Loucy (cell line): ENCODE measurements at regions not wholly inside any gene's neighbourhood (a gene's known extent, or its start where the extent isn't known, plus 50 kb on each side); places are given as distances from the start of the nearest gene placed in this dataset.

ENCODE experiments used
- H2AFZ ChIP-seq: fragments of 200-600 bp; sonication (generic); 2 replicates; pipeline ENCODE4 v1.6.0; 2016; ENCODE audit warnings: antibody characterized with exemption, mild to moderate bottlenecking, low read length, moderate library complexity
- H3F3A ChIP-seq: fragments of 200-600 bp; 2 replicates; pipeline ENCODE4 v1.6.0; 2016; ENCODE audit warnings: antibody characterized with exemption, low read depth, mild to moderate bottlenecking
- H3K27me3 ChIP-seq: fragments of 200-600 bp; sonication (generic); 2 replicates; pipeline ENCODE4 v1.6.1; 2014; ENCODE audit warnings: low read length, mild to moderate bottlenecking; ENCODE audit not compliant: insufficient read depth, poor library complexity, severe bottlenecking
- H3K36me3 ChIP-seq: fragments of 200-600 bp; sonication (generic); 2 replicates; pipeline ENCODE4 v1.6.1; 2016; ENCODE audit warnings: low read length; ENCODE audit not compliant: insufficient read depth
- H3K4me1 ChIP-seq: fragments of 200-600 bp; sonication (generic); 2 replicates; pipeline ENCODE4 v1.5.1; 2014; ENCODE audit warnings: low read length, mild to moderate bottlenecking; ENCODE audit not compliant: insufficient read depth, poor library complexity, severe bottlenecking
- H3K4me2 ChIP-seq: fragments of 200-600 bp; sonication (generic); 2 replicates; pipeline ENCODE4 v1.6.0; 2014; ENCODE audit warnings: antibody characterized with exemption, low read length, low read depth, mild to moderate bottlenecking; ENCODE audit not compliant: poor library complexity, severe bottlenecking
- H3K4me3 ChIP-seq: fragments of 200-600 bp; sonication (generic); 2 replicates; pipeline ENCODE4 v1.5.1; 2014; ENCODE audit warnings: low read length, mild to moderate bottlenecking, mixed read lengths; ENCODE audit not compliant: poor library complexity, severe bottlenecking
- H3K79me2 ChIP-seq: fragments of 200-600 bp; sonication (generic); 2 replicates; pipeline ENCODE4 v1.6.1; 2014; ENCODE audit warnings: low read length; ENCODE audit not compliant: insufficient read depth
- H3K9ac ChIP-seq: fragments of 200-600 bp; sonication (generic); 2 replicates; pipeline ENCODE4 v1.6.0; 2014; ENCODE audit warnings: mild to moderate bottlenecking, low read depth, low read length, moderate library complexity; ENCODE audit not compliant: poor library complexity, severe bottlenecking
- H3K9me2 ChIP-seq: fragments of 200-600 bp; sonication (generic); replicated peaks from 2 replicates; pipeline ENCODE4 v1.6.1; 2016; ENCODE audit warnings: low read depth, low read length, mixed read lengths
- H3K9me3 ChIP-seq: fragments of 200-600 bp; sonication (generic); 2 replicates; pipeline ENCODE4 v1.6.1; 2014; ENCODE audit warnings: mild to moderate bottlenecking, antibody characterized with exemption, low read length, low read depth; ENCODE audit not compliant: insufficient read depth
- H4K20me1 ChIP-seq: fragments of 200-600 bp; sonication (generic); 2 replicates; pipeline ENCODE4 v1.6.0; 2014; ENCODE audit warnings: antibody characterized with exemption, low read length, mild to moderate bottlenecking; ENCODE audit not compliant: insufficient read depth, poor library complexity, severe bottlenecking
- CTCF ChIP-seq: fragments of 200-600 bp; sonication (generic); conservative IDR thresholded peaks from 2 replicates; pipeline ENCODE4 v1.5.1; 2014; ENCODE audit warnings: mild to moderate bottlenecking, antibody characterized with exemption, low read length
- EZH2phosphoT487 ChIP-seq: fragments of 200-600 bp; IDR thresholded peaks from 2 replicates; pipeline ENCODE4 v1.6.1; 2018; ENCODE audit warnings: antibody characterized with exemption, mild to moderate bottlenecking, moderate library complexity, borderline replicate concordance

- Histone ChIP-seq H3K4me3 (no peak overlapping the region), H2AFZ (no peak overlapping the region), H3K9me2 (no peaks in the 10 kb centered on the region)
These were observed 614.0 kb downstream of the USP25 start for GRCh38 chr21:16343776-16344175.

GRCh38 chr21:16345757-16346156 lies 616.0 kb downstream of the USP25 start:
- no peaks in the 10 kb centered on the region for H3K4me1 ChIP-seq
- no peak overlapping the region for H3K4me2 ChIP-seq
- no peaks in the 10 kb centered on the region for H3K36me3 ChIP-seq
- H4K20me1 ChIP-seq, result no peaks in the 10 kb centered on the region
- H3K9ac ChIP-seq, result no peak overlapping the region
- H3K27me3 ChIP-seq, result no peaks in the 10 kb centered on the region
- no peaks in the 10 kb centered on the region for H3K9me3 ChIP-seq
- TF ChIP-seq EZH2phosphoT487 (no peak), CTCF (no peak)
- no peaks in the 10 kb centered on the region for H3K79me2 ChIP-seq
- no peak overlapping the region for H2AFZ ChIP-seq
- H3K4me3 ChIP-seq, result no peak overlapping the region
- H3K9me2 ChIP-seq, result no peaks in the 10 kb centered on the region
- no peaks in the 10 kb centered on the region for H3F3A ChIP-seq

More at GRCh38 chr21:16343776-16344175, 614.0 kb downstream of the USP25 start:
- Histone ChIP-seq H3K9me3 (no peaks in the 10 kb centered on the region), H4K20me1 (no peaks in the 10 kb centered on the region), H3F3A (no peaks in the 10 kb centered on the region), H3K27me3 (no peaks in the 10 kb centered on the region), H3K79me2 (no peaks in the 10 kb centered on the region), H3K9ac (no peak overlapping the region), H3K4me1 (no peaks in the 10 kb centered on the region), H3K36me3 (no peaks in the 10 kb centered on the region), H3K4me2 (no peak overlapping the region)
- TF ChIP-seq CTCF, result no peak
- TF ChIP-seq EZH2phosphoT487, result no peak

- Histone ChIP-seq H3K4me2 (no peak overlapping the region), H3K79me2 (no peaks in the 10 kb centered on the region), H3K9me2 (no peaks in the 10 kb centered on the region), H3F3A (no peaks in the 10 kb centered on the region), H2AFZ (no peak overlapping the region), H3K9ac (no peak overlapping the region), H3K9me3 (no peaks in the 10 kb centered on the region), H3K36me3 (no peaks in the 10 kb centered on the region), H4K20me1 (no peaks in the 10 kb centered on the region), H3K4me1 (no peaks in the 10 kb centered on the region), H3K27me3 (no peaks in the 10 kb centered on the region), H3K4me3 (no peak overlapping the region)
- TF ChIP-seq CTCF (no peak), EZH2phosphoT487 (no peak)
These were observed 617.4 kb downstream of the USP25 start for GRCh38 chr21:16347223-16347622.
